Fibroblast of skin of left biceps (primary cell): ENCODE measurements at regions not wholly inside any gene's neighbourhood (a gene's known extent, or its start where the extent isn't known, plus 50 kb on each side); places are given as distances from the start of the nearest gene placed in this dataset.
A peak's percentile ranks its signal among the peaks of the same experiment; 100 is the strongest.
"Not testable (repeated sequence)": the region's sequence is repeated elsewhere in the genome, so short reads cannot be mapped to it uniquely, and the experiment has no call there.

Source experiments
- DNase-seq, 2 experiments: peaks; one replicate each; pipeline ENCODE4 v3.0.0-alpha.2; 2013; ENCODE audit warnings: low read depth in 2 of 2

DNA sequence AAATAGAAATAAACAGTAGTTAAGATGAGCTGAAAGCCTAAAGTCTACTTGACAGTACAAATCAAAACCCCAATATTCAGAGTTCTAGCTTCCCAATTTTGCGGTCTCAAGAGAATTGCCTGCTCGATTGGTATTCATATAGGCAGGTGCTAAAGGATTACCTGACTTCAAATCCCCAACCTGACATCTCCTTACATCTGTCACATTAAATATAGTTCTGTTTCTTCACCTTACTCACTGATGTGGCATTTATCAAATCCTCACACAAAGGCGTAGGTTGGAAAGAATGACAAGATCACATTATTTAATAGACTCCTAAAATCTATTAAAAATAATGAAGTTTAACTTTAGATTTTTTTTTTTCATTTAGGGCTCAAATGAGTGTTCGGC lies 72.8 kb upstream of the ANKH start:
- DNase-seq, result no peak

GRCh38 chr5:14942212-14942611 lies 70.6 kb upstream of the ANKH start:
- no peak for DNase-seq

GRCh38 chr5:14937254-14937653 lies 65.7 kb upstream of the ANKH start:
- no peak for DNase-seq

GRCh38 chr5:14936588-14936987 lies 65.0 kb upstream of the ANKH start:
- no peak for DNase-seq

DNA sequence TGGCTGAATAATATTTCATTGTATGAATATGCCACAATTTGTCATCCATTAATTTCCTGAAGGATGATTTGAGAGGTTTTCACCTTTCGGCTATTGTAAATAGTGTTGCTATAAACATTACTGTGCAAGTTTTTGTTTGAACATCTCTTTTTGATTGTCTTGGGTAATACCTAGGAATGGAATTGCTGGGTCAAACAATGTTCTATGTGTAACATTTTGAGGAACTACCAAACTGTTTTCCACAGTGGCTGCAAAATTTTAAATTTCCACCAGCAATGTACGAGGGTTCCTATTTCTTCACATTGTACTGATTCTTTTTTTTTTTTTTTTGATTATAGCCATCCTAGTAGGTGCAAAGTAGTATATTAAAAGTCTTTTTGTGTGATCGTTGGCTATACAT lies 63.8 kb upstream of the ANKH start:
- no peak for DNase-seq

DNA sequence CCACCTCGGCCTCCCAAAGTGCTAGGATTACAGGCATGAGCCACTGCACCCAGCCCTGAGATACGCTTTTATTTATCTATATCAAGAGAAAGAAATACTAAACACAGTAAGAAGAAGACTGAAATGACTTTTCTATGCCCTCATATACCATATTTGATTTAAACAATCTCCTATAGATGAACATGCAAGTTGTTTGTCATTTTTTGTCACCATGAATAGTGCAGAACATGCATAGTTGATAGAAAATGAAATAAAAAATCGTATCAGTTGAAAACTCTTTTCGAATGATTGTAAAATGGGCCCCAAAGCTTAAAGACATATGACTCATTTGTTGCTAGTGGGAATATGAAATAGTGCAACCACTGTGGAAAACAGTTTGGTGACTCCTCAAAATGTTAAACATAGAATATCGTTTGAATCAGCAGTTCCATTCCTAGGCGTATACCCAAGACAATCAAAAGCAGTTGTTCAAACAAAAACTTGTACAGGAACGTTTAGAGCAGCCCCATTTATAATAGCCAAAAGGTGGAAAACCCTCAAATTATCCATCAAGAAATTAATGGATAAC lies 61.4 kb upstream of the ANKH start:
- no peak for DNase-seq

GRCh38 chr5:14930486-14930885 lies 58.9 kb upstream of the ANKH start:
- no peak for DNase-seq

DNA sequence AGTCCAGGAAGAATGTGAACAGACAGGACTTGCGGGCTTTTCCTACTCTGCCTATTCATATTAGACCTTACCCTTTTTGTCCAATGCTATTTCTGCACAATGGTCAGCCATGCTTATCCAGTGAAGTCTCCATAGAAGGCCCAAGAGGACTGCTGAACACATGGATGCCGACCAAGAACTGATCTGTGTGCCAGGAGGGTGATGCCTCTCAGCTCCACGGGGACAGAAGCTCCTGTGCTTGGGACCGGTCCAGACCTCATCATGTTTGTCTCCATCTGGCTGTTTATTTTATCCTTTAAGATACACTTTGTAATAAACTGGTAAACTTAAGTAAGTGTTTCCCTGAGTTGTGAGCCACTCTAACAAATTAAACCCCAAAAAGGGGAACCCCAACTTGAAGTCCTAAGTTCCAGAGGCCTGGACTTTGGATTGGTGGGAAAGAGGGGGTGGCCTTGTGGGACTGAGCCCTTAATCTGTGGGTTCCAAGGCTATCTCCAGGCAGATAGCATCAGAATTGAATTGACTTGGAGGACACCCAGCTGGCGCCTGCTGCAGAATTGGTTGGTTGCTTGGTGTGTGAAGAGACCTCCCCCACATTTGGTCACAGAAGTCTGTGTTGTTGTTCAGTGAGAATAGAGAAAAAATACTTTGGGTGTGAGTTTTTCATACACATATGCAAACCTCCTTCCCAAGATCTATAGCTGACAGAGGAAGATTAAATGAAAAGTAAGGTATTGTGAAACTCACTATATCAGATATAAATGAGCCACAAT lies 57.9 kb upstream of the ANKH start:
- DNase-seq, result no peak

DNA sequence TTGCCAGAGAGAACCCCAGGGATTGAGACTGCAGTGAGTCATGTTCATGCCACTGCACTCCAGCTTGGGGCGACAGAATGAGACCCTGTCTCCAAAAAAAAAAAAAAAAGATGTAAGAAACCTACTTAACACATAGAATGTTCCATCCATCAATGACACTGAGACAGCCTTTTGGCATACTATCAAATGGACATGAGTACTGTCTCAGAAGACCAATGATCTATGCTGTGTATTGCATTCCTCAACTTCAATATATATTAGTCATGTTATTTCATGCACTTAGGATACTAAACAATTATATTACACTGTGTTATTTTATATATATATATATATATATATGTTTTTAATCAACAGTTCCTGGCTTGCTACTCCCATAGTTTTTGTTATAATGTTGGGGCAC lies 57.1 kb upstream of the ANKH start:
- peak; percentile 74 to 75 for DNase-seq

GRCh38 chr5:14925326-14925725 lies 53.7 kb upstream of the ANKH start:
- no peak for DNase-seq

GRCh38 chr5:14922952-14923351 lies 51.4 kb upstream of the ANKH start:
- not testable (repeated sequence) for DNase-seq

DNA sequence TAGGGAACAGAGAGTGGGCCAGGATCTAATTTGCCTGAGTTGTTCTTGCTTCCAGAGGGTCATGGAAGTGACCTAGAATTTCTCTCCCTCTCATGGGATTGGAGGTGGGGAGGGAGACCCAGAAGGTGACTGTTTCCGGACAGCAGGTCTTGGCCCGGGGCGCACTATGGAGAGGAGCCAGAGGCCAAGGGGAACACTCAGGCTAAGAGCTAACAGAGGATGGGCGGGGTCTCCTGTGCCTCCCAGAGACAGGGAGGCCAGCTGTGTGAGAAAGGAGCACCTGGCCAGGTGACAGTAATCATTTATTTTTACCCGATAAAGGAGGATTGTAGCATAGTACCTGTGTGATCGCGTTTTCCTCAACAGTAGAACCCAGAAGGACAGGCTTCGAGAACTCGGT lies 50.9 kb upstream of the ANKH start:
- DNase-seq, result no peak
